ENCODE measurements at regions not wholly inside any gene's neighbourhood (a gene's known extent, or its start where the extent isn't known, plus 50 kb on each side); places are given as distances from the start of the nearest gene placed in this dataset.

- TF ChIP-seq CTCF (conservative IDR thresholded peaks at IDR 0.05 in 1 of 2, IDR thresholded peaks at IDR 0.05 in 1 of 2; ENCODE audit: low read depth in 1 of 2, low read length in 2 of 2) (no peak), EZH2 (IDR thresholded peaks at IDR 0.05; ENCODE audit: low read length, missing control alignments) (no peak)
These were observed 198.8 kb upstream of the TTC14 start for GRCh38 chr3:180403156-180403555.

Data from fibroblast of lung (primary cell).